ENCODE measurements at regions not wholly inside any gene's neighbourhood (a gene's known extent, or its start where the extent isn't known, plus 50 kb on each side); places are given as distances from the start of the nearest gene placed in this dataset.

DNA sequence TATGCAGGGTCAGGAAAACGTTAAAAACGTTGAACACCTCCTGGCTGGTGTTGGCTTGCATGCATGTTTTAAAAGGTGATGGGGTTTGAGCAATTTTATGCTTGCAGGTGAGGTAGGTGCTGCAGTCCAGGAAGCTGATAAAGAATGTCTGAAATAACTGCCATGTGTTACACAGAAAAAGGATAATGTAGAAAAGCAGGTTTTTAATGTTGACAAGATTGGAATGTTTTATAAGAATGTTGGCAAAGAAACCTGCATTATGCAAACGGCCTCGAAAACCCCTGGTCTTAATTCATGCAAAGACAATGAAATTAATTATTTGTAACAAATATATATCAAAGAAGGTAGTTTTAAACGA lies 723.7 kb upstream of the AGA start:
- no peaks in the 10 kb centered on the region for H4K20me1 ChIP-seq (ENCODE audit: insufficient read depth, low read length)
- ATAC-seq (ENCODE audit: insufficient read depth, low read depth) (no peak), DNase-seq (no peak)
- H3K4me1 ChIP-seq (ENCODE audit: insufficient read depth, low read length), result no peaks in the 10 kb centered on the region
- H3K79me2 ChIP-seq (ENCODE audit: insufficient read depth, low read length), result no peaks in the 10 kb centered on the region
- no peak overlapping the region for H3K4me3 ChIP-seq (ENCODE audit: low read depth in 1 of 2, low read length in 2 of 2)
- H3K4me2 ChIP-seq (ENCODE audit: insufficient read depth, low read length), result no peak overlapping the region
- H2AFZ ChIP-seq (ENCODE audit: low read depth, low read length), result no peak overlapping the region
- no peak overlapping the region for H3K27ac ChIP-seq (ENCODE audit: low read length)
- H3K9ac ChIP-seq (ENCODE audit: low read depth, low read length), result no peak overlapping the region
- no peaks in the 10 kb centered on the region for H3K27me3 ChIP-seq (ENCODE audit: insufficient read depth, low read length, poor library complexity)
- H3K9me3 ChIP-seq (ENCODE audit: insufficient read depth, low read length, severe bottlenecking), result peaks cover 3% of the 10 kb centered on the region
- H3K36me3 ChIP-seq (ENCODE audit: insufficient read depth, low read length), result no peaks in the 10 kb centered on the region
- TF ChIP-seq, protein P1, sequence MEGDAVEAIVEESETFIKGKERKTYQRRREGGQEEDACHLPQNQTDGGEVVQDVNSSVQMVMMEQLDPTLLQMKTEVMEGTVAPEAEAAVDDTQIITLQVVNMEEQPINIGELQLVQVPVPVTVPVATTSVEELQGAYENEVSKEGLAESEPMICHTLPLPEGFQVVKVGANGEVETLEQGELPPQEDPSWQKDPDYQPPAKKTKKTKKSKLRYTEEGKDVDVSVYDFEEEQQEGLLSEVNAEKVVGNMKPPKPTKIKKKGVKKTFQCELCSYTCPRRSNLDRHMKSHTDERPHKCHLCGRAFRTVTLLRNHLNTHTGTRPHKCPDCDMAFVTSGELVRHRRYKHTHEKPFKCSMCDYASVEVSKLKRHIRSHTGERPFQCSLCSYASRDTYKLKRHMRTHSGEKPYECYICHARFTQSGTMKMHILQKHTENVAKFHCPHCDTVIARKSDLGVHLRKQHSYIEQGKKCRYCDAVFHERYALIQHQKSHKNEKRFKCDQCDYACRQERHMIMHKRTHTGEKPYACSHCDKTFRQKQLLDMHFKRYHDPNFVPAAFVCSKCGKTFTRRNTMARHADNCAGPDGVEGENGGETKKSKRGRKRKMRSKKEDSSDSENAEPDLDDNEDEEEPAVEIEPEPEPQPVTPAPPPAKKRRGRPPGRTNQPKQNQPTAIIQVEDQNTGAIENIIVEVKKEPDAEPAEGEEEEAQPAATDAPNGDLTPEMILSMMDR (IDR thresholded peaks at IDR 0.05; ENCODE audit: borderline replicate concordance, extremely low read depth, low read length, poor library complexity, severe bottlenecking), result no peak
- no peak for TF ChIP-seq EZH2 (IDR thresholded peaks at IDR 0.05; ENCODE audit: borderline replicate concordance, low read depth, low read length, severe bottlenecking)

DNA sequence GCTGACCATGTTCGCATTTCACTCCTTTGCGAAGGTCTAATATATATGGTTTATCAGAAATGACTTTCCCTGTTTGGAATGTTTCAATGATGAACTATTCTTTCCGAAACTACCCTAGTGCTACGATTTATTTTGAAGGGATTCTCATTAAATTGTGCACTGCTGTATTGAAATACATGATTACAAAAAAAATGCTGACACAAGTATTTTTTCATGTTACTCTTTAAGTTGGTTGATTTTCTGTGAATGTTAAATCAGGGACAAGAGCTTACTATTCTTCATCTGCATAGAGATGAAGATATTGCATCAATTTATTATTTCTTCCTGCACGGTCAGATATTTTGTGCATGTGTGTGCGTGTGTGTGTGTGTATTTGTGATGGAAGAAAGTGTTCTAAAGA lies 731.5 kb upstream of the AGA start:
- ATAC-seq (ENCODE audit: insufficient read depth, low read depth) (no peak), DNase-seq (no peak)
- no peak for TF ChIP-seq EZH2 (IDR thresholded peaks at IDR 0.05; ENCODE audit: borderline replicate concordance, low read depth, low read length, severe bottlenecking)
- TF ChIP-seq, protein P1 (IDR thresholded peaks at IDR 0.05; ENCODE audit: borderline replicate concordance, extremely low read depth, low read length, poor library complexity, severe bottlenecking), result no peak
- no peaks in the 10 kb centered on the region for H3K9me3 ChIP-seq (ENCODE audit: insufficient read depth, low read length, severe bottlenecking)
- no peaks in the 10 kb centered on the region for H3K79me2 ChIP-seq (ENCODE audit: insufficient read depth, low read length)
- no peak overlapping the region for H3K4me2 ChIP-seq (ENCODE audit: insufficient read depth, low read length)
- no peaks in the 10 kb centered on the region for H3K36me3 ChIP-seq (ENCODE audit: insufficient read depth, low read length)
- no peak overlapping the region for H3K9ac ChIP-seq (ENCODE audit: low read depth, low read length)
- no peak overlapping the region for H3K4me3 ChIP-seq (ENCODE audit: low read depth in 1 of 2, low read length in 2 of 2)
- no peak overlapping the region for H3K27ac ChIP-seq (ENCODE audit: low read length)
- no peaks in the 10 kb centered on the region for H3K27me3 ChIP-seq (ENCODE audit: insufficient read depth, low read length, poor library complexity)
- H4K20me1 ChIP-seq (ENCODE audit: insufficient read depth, low read length), result no peaks in the 10 kb centered on the region
- H3K4me1 ChIP-seq (ENCODE audit: insufficient read depth, low read length), result no peaks in the 10 kb centered on the region
- H2AFZ ChIP-seq (ENCODE audit: low read depth, low read length), result no peak overlapping the region

DNA sequence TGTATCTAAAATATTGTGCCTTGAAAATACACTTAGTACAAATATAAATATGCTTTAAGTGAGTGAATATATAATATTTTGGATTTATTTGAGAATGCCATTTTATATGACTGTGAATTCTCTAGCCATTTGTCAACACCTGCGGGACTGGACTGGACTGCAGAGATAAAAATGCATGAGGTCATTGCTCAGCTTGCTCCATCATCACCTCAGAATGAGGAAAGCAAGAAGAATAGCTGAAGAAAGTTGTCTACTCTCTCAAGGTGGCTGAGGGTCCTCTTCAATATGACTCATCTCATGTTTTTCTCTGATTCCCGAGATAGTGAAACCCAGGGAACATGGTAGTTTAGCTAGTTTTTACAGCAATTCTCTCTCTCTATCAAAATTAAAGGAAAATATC lies 732.5 kb upstream of the AGA start:
- no peak overlapping the region for H2AFZ ChIP-seq (ENCODE audit: low read depth, low read length)
- no peak overlapping the region for H3K9ac ChIP-seq (ENCODE audit: low read depth, low read length)
- H3K4me2 ChIP-seq (ENCODE audit: insufficient read depth, low read length), result no peak overlapping the region
- no peaks in the 10 kb centered on the region for H4K20me1 ChIP-seq (ENCODE audit: insufficient read depth, low read length)
- no peak for ATAC-seq (ENCODE audit: insufficient read depth, low read depth)
- no peaks in the 10 kb centered on the region for H3K36me3 ChIP-seq (ENCODE audit: insufficient read depth, low read length)
- H3K9me3 ChIP-seq (ENCODE audit: insufficient read depth, low read length, severe bottlenecking), result no peaks in the 10 kb centered on the region
- no peak overlapping the region for H3K4me3 ChIP-seq (ENCODE audit: low read depth in 1 of 2, low read length in 2 of 2)
- no peaks in the 10 kb centered on the region for H3K4me1 ChIP-seq (ENCODE audit: insufficient read depth, low read length)
- TF ChIP-seq, protein P1 (IDR thresholded peaks at IDR 0.05; ENCODE audit: borderline replicate concordance, extremely low read depth, low read length, poor library complexity, severe bottlenecking), result no peak
- no peak for TF ChIP-seq EZH2 (IDR thresholded peaks at IDR 0.05; ENCODE audit: borderline replicate concordance, low read depth, low read length, severe bottlenecking)
- H3K79me2 ChIP-seq (ENCODE audit: insufficient read depth, low read length), result no peaks in the 10 kb centered on the region
- no peaks in the 10 kb centered on the region for H3K27me3 ChIP-seq (ENCODE audit: insufficient read depth, low read length, poor library complexity)
- no peak overlapping the region for H3K27ac ChIP-seq (ENCODE audit: low read length)
- no peak for DNase-seq

DNA sequence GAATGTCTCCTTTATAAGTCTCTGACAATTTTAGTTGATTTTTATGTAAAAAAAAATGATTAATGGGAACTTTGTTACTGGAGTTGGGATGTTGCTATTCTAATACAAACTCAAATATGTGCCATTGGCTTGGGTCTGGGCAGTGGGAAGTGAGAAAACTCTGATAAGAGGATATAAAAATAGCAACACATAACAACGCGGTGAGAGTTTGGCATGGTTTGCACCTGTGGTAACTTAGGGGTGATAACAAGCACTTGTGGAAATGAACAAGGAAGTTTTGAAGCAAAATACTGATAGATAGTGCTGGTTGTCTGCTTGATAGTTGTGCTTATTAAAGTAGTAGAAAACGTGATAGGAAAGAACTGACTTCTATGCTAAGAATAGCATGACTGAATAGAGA lies 743.3 kb upstream of the AGA start:
- H3K27me3 ChIP-seq (ENCODE audit: insufficient read depth, low read length, poor library complexity), result no peaks in the 10 kb centered on the region
- ATAC-seq (ENCODE audit: insufficient read depth, low read depth) (no peak), DNase-seq (no peak)
- TF ChIP-seq, protein P1 (IDR thresholded peaks at IDR 0.05; ENCODE audit: borderline replicate concordance, extremely low read depth, low read length, poor library complexity, severe bottlenecking), result no peak
- TF ChIP-seq EZH2 (IDR thresholded peaks at IDR 0.05; ENCODE audit: borderline replicate concordance, low read depth, low read length, severe bottlenecking), result no peak
- H3K27ac ChIP-seq (ENCODE audit: low read length), result no peak overlapping the region
- H4K20me1 ChIP-seq (ENCODE audit: insufficient read depth, low read length), result no peaks in the 10 kb centered on the region
- no peaks in the 10 kb centered on the region for H3K79me2 ChIP-seq (ENCODE audit: insufficient read depth, low read length)
- no peaks in the 10 kb centered on the region for H3K9me3 ChIP-seq (ENCODE audit: insufficient read depth, low read length, severe bottlenecking)
- H2AFZ ChIP-seq (ENCODE audit: low read depth, low read length), result no peak overlapping the region
- H3K9ac ChIP-seq (ENCODE audit: low read depth, low read length), result no peak overlapping the region
- H3K4me2 ChIP-seq (ENCODE audit: insufficient read depth, low read length), result no peak overlapping the region
- no peaks in the 10 kb centered on the region for H3K36me3 ChIP-seq (ENCODE audit: insufficient read depth, low read length)
- no peak overlapping the region for H3K4me3 ChIP-seq (ENCODE audit: low read depth in 1 of 2, low read length in 2 of 2)
- H3K4me1 ChIP-seq (ENCODE audit: insufficient read depth, low read length), result no peaks in the 10 kb centered on the region
